Activated CD4-positive, alpha-beta T cell treated with anti-CD3 and anti-CD28 coated beads, Interleukin-2, amount 50 U/mL, for 1 hour (primary cell): ENCODE measurements at regions not wholly inside any gene's neighbourhood (a gene's known extent, or its start where the extent isn't known, plus 50 kb on each side); places are given as distances from the start of the nearest gene placed in this dataset.
"Not testable (repeated sequence)": the region's sequence is repeated elsewhere in the genome, so short reads cannot be mapped to it uniquely, and the experiment has no call there.

ENCODE experiments used
- DNase-seq: peaks from one replicate; pipeline ENCODE4 v3.0.0-alpha.2; 2020

DNA sequence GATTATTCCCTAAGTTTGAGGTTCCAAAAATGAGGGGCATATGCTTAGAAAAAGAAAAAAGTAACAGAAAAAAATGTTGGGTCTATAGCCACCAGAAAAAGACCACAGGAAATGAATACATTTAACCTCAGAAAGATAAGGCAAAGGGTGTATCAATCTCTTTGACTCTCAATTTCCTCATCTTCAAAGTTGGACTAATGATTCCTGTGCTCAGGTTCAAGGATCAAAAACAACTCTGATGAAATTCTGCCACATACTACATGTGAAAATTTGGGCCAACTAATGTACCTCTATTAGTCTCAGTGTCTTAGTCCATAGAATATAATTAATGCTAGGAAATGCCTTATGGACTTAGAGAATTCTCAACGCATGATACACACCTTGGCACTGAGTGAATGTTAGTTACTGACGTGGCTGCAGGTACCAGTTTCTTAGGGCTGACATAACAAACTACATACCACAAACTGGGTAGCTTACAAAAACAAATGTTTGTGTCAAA is 257.7 kb downstream of the ANKRD50 start:
- DNase-seq, result no peak

DNA sequence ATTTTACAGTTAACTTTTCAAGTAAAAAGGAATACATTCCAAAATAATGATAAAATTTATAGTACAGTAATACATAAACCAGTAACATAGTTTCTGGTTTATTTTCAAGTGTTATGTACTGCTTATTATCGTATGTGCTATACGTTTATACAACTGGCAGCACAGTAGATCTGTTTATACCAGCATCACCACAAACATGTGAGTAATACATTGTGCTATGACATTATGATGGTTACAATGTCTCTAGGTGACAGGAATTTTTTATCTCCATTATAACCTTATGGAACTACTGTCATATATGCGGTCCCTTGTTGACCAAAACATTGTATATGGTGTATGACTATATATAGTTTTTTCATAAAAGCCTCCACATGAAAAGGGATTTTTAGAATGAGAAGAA is 256.9 kb downstream of the ANKRD50 start:
- no peak for DNase-seq

DNA sequence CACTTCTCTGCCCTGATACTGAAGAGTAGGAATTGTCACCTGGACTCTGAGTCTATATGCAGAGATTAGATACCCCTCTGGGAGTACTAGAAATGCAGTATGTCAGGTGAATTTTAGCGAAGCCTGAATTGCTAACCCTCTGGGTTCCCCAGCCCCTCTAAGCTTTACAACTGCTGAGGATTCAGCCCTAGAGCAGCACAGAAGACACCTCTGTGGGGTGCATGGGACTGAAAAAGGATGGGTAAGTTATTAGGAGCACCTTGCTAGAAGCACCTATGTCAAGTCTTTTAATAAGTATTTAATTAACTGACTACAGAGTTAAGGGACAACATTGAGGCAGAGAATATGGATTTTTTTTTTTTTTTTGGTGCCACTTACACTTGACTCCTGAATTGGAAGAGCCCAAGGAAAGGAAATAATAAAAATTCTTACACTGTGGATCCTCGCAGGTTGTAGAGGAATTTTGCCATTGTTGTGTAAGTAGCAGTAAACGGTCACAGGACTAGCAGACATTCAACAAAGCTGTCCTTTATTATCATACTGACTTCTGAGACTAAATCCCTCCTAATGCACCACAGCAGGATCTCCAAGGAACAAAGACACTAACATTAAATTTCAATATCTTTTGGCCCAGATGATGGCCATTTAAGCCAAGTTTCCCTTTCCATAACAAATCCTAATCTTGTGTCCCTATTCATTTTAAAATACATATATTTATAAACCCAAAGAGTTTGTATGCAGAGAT is 253.2 kb downstream of the ANKRD50 start:
- DNase-seq, result no peak

DNA sequence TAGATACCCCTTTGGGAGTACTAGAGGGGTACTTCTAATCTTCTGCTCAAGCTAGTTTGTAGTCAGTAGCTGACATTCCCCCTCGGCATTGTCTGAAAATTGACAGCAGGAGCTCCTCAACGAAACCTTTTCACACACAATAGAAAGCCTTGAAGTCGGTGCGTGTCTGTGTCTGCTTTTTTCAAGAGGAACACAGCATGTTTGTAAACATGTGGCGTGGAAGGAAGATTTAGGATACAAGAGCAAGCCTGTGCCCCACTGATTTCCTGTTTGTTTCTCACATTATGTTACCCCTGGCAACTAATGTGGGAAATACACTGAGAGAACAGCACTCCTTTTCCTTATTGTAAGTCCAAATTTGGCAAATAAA is 252.6 kb downstream of the ANKRD50 start:
- no peak for DNase-seq

DNA sequence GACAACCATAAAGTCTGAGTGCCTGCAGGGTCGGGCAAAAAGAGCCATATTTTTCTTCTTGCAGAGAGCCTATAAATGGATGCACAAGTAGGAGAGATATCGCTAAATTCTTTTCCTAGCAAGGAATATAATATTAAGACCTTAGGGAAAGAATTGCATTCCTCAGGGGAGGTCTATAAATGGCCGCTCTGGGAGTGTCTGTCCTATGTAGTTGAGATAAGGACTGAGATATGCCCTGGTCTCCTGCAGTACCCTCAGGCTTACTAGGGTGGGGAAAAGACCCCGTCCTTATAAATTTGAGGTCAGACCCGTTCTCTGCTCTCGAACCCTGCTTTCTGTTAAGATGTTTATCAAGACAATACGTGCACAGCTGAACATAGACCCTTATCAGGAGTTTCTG is 250.9 kb downstream of the ANKRD50 start:
- not testable (repeated sequence) for DNase-seq

DNA sequence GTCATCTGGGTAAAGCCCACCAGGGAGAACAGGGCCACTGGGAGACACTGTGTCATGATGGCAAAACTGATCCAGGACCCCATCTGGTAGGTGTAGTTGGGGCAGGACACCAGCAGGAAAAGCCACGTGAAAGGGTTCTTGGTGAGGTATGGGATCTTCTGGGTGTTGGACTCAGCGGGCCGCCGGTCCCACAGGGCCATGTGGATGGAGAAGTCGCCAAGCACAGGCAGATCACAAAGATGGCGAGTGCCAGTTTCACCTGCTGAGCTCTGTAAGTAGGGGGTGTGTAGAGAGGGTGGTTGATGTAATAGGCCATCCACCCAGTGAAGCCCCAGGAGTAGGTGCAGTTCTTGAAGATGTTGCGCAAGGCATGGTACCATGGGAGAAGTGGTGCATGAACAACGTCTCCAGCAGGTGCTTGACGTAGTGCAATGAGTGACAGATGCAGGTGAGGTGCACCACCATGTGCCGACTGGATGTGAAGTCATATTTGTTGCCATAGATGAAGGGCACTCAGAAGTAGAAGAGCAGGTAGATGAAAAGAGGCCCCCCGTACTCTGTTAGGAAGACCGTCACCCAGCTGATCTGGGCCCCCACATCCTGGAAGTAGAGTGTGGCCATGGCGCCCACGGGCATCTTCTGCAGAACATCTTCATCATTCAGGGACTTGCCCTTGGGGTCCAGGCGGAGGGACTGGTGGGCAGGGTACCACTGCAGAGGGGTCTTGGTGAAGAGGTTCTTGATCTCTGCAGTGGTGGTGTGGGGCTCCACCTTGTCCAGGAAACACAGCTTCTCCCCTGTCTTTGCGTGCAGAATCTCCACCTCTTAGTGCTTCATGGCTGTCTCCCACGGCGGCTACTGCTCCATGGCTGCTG is 249.3 kb downstream of the ANKRD50 start:
- no peak for DNase-seq

DNA sequence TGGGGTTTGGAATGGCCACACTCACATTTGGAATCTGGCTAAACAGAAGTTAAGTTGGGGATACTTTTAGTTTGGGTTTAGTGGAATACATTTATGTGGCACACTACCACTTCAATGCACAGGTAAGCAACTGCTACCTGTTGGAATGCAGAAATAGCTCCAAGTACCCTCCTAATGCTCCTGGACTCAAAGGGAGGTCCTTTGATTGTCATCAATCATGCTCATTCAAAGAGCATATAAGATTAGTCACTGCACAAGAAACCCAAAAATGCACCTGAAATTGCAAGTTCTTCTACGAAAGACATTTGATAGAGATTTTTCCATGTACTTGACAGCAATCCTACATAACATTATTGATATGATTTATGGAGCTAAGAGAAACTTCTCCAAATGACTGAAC is 247.7 kb downstream of the ANKRD50 start:
- no peak for DNase-seq

DNA sequence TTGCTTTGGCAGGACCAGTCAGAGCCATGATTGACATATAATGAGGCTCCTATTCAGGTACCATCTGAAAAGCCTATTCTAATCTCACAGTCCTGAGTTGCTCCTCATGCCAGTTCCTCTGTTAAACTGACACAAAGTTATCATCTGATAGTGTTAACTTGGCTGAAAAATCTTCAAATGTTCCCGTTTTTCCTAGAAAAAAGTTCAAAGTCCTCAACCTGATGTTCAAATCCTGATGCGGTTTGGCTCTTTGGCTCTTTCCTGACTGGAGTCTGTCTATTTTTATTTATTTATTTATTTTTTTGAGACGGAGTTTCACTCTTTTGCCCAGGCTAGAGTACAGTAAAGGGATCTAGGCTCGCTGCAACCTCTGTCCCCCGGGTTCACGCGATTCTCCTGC is 244.2 kb downstream of the ANKRD50 start:
- no peak for DNase-seq

DNA sequence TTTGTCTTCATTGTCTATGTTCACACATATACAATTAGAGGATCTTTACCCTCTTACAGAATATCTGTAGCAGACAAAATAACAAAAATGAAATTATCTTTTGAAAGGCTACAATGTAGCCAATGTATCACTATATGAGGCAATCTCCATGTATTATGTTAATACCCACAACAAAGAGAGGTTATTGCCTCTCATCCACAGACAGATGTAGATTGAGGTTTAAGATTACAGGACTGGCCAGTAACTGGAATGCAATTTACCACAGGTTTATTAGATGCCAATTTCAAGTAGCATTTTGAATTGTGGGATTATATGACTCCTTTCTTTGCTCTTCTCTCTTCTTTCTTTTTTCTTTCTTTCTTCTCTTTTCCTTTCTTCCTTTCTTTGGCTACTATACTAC is 242.6 kb downstream of the ANKRD50 start:
- no peak for DNase-seq

DNA sequence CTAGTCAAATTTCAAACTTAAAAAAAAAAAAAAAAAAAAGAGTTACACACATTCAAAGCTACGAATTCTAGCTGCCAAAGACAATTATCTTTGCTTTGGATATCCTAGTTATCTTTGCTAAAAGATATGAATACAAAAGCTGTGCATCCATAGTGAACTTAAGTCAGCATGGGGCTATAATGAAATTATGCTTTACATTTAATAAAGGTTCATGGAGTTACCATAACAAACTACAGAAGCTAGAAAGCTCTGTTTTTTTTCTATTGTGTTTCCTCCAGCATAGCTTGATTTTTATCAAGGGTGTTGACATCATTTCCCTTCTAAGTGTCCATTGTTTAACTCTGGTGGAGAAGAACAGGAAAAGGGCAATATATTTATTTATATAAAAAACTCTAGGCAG is 234.1 kb downstream of the ANKRD50 start:
- no peak for DNase-seq

DNA sequence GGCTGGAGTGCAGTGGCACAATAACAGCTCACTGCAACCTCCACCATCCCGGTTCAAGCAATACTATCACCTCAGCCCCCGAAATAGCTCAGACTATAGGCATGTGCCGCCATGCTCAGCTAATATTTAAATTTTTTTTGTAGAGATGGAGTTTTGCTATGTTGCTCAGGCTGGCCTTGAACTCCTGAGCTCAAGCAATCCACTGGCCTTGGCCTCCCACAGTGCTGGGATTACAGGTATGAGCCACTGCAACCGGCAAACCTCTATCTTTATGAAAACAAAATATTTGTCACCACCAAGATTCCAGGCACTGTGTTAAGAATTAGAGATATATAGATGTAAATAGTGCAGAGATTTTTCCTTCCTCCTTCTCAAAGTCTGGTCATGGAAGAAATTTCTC is 232.5 kb downstream of the ANKRD50 start:
- no peak for DNase-seq

DNA sequence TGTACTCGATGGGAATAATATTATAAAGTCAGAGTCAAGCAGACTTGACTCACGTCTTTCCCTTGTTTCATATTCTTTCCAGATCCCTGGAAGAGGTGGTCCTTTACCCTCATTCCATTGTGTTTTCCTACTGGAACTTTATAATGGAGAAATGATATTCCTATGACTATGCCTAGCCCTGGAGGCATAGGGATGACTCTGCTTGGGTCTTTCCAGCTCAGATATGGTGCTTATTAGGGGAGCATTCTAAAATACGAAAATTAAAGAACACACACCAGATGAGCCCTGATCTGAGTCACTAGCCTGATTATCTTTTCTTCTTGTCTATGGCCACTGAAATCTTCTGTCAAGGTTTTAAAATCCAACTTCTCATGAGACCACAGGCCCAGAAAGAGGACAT is 231.4 kb downstream of the ANKRD50 start:
- no peak for DNase-seq

DNA sequence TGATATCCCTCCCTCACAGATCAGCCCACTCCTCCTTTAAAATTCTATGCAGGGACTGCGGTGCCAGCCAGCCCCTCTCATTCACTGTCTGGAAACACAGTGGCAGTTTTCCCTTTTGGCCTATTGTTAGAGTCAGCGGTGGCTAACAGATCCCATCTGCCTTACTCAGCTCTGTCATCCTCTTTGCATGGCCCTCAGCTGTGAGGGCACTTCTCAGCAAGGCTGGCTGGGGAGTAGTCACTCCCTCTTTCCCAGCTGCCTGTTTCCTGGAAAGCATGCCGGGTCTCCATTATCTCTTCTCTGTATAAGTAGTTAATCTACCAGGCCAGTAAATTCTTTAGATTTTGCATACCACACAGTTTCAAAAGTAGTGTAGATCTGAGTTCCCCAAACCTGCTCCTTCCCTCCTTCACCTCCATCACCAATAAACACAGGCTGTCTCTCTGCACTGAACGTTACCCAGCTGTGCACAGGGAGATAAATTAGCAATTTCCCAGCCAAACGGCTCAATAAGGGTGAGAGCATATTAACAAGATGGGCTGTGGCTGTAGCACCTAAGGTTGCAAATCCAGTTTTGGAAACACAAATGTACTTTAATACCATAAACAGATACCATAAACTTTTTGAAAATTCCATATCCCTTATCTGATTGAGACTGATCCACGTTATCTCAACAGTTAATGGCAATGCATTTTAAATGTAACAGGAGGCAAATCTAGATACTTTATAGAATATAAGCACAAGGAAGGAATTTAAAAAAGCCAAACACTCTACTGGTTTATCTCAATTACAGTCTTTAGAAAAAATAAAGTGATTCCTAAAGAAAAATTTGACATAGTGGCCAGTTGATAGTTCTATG is 229.3 kb downstream of the ANKRD50 start:
- no peak for DNase-seq

DNA sequence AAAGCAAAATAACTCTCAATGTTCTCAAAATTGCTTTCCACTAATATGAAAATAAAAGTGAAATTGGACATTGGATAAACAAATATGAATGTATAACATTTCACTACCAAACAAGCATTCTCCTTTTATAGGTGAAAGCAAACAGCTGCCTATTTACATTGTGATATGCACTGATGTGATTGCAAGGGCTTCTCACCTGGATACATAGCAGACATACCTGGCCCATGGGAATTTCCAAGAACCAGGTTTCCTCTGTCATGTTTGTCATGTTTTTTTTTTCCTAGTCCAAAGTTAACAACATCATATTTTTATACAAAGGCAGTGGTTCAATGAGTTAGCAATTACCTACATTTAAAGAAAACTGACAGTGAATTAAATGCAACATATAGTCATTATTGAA is 228.5 kb downstream of the ANKRD50 start:
- no peak for DNase-seq

DNA sequence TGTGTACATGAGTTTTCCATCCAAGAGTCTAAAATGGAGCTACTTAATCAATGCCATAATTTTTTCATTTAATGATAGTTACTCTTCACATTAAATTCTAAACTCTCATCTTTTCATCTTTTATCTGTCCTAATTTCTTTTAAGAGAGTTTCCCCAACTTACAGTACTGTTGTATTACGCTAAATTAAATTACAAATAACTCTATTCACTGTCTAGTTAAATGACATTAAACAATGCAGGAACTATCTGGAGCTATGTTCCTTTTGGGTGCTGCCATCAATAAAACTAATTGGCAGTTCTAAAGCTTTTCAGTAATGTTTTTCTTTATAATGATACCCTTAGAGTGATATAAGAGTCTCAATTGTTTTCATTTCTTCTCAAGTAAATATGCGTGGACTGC is 227.6 kb downstream of the ANKRD50 start:
- DNase-seq, result no peak

DNA sequence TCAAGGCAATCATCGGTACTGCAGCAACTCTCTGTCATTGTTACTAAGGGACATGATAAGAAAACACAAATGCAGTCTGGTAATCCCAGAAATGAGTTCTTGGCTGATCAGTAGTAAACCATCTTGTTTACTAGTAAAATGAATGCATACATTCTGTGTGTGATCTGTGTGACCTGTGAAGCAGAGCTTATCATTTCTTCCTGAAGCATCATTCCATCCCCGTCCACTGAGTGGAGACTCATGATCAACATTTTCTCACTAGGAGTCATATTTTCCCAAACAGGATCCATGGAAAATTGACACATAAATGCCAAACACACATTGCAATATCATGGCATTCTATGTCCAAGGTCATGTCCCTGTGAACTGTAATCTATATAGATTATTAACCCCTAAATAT is 226.1 kb downstream of the ANKRD50 start:
- DNase-seq, result no peak

DNA sequence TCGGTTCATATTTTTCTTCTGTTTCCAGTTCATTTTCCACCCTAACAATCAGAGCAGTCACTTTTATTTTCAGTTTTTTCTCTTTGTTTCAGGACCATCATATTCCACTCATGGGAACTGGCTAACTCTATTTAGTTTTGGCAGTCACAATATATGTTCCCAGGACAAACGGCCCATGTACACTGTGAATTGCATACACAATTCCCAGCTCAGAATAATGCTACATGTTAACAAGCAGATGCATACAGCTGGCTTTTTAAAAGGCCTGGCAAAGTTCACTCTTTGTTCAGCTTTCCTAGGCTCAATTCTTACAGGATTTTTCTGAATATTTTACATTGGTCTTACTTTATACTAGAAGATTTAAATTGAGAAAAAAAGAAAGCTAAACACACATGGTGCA is 224.9 kb downstream of the ANKRD50 start:
- no peak for DNase-seq

DNA sequence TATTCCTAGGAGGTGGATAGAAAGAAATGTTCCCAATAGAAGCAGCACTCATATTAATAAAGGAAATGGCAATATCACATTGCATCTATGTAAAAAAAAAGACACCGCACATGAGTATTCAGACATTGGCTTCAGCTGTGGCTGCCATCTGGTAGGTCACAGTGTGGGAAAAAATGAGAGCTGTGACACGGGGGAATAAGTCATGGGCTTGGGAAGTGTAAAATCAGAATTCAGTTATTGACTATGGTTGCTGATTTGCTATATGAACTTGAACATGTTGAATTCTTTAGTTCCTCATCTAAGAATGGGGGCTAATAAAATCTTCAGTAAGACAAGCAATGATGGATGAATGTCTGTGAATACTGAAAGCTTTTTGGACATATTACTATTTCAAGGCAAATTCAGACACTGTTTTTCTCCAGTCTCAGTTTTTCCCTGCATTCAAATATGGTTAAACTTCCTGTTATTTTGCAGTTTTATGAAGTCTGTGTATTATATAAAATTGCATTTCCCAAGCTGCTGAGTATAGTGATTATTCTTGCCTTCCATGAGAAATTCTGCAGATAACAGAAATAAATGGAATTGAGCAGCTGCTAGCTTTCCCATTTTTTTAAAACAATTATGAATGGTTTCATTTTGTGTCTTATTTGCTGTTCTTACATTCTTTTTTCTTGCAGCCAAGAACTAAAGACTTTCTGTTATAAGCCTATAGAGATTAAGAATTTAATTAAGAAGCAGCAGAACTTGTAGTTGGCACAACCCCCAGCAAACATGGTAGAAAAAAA is 221.0 kb downstream of the ANKRD50 start:
- no peak for DNase-seq

DNA sequence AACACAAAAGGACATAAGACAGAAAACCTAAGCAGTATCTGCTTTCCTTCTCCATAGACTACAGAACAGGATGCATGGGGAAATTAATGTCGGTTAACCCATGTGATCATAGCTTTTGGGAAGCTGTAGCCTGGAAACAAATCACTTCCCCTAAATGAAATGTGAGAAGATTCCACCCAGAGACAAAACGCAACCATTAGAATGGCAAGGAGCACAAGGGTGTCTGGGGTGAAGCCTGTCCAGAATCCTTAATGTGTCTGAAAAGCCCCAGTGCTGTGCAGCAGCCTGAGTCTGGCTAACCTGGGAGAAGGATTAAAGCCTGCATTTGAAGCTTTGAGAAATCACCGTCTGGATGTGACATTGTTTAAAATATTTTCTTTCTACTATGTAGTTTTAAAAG is 213.3 kb downstream of the ANKRD50 start:
- no peak for DNase-seq

DNA sequence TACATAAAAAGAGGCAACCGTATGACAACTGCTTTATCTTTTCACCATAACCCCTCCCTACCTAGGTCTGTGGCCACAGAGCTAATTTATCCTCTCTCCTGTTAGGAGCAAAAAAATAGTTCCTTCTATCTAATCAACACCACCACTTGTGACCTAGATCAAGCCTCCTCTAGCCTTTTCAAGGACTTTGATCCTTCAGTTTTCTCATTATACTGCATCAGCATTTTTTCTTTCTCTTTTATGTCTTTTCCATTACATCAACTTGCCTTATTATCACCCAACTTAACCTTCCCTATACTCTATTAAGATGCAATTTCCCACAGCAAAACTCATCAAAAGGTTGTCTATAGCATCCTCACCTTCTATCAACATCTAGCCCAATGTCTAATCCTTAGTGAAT is 211.0 kb downstream of the ANKRD50 start:
- DNase-seq, result no peak

DNA sequence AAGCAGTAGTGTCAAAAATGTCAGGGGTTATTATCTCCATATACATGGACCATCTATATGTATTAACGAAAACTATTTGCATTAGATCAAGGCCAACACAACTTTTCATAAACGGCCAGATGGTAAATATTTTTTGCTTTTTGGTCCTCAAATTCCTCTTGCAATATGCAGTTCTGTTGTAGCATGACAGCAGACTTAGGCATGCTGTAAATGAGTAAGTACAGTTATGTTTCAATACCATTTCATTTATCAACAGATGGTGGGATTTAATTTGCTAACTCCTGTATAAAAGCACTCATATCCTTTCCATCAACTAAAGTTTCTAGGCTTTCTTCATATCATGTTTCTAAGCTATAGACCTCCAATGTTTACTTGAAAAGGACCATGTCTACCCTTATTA is 208.1 kb downstream of the ANKRD50 start:
- no peak for DNase-seq

DNA sequence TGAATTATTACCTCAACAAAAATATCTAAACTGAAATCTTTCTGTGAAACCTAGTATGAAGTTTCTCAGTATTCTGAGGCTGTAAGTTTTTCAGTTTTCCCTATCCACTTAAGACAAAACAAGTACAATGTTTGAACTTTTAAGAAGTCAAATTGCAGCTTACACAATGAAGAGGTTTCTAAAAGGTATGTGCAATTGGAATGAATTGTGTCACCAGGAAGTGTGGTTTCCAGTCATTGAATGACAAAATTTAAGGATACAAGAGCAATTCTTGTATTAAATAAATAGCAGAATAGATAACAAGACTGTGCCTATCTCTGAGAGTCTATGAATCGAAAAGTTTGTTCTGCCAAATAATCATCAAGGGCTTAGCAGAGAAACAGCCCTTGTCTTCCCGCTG is 207.3 kb downstream of the ANKRD50 start:
- no peak for DNase-seq

DNA sequence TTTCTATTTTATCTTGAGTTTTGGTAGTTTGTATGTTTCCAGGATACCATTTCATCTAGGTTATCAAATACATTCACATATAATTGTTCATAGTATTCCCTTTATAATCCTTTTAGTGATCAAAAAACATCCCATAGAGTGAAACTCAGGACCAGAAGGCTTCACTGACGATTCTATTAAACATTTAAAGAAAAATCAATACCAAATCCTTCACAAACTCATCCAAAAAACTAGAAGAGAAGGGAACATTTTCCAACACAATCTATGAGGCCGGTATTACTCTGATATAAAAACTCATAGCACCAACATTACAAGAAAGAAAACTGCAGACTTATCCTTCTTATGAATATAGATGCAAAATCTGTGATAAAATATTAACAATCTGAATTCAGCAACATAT is 203.4 kb downstream of the ANKRD50 start:
- DNase-seq, result no peak
